Stimulated activated CD4-positive, alpha-beta T cell treated with anti-CD3 and anti-CD28 coated beads, Interleukin-2, amount 100 ng/mL, for 48 hours (primary cell): ENCODE measurements at regions not wholly inside any gene's neighbourhood (a gene's known extent, or its start where the extent isn't known, plus 50 kb on each side); places are given as distances from the start of the nearest gene placed in this dataset.

Experiments
- DNase-seq, 2 donors: peaks; one replicate each; pipeline ENCODE4 v3.0.0-alpha.2; 2020

- DNase-seq: no peak
Observed at GRCh38 chr5:115402092-115402491, 105.6 kb upstream of the CCDC112 start.

GRCh38 chr5:115398719-115399118, 102.3 kb upstream of the CCDC112 start:
- DNase-seq: no peak

DNA sequence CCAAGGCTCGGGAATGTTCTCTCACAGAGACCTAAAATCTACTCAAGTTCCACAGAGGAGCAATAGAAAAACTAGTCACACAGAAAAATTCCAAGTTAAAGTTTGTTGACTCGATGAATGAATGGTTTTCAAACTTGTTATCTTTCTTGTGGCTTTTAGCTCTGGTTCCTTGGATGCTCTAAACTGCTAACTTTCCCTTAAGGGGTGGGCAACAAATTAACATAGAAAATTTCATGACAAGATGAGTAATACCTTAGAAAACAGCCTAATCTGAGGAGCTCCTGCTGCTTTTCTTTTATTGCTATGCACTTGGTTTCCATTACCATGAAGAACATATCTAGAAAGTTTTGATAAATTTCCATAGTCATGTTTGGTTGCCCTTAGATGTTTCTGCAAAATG, 100.2 kb upstream of the CCDC112 start:
- DNase-seq: no peak

- DNase-seq: no peak
Observed at GRCh38 chr5:115396081-115396480, 99.6 kb upstream of the CCDC112 start.

DNA sequence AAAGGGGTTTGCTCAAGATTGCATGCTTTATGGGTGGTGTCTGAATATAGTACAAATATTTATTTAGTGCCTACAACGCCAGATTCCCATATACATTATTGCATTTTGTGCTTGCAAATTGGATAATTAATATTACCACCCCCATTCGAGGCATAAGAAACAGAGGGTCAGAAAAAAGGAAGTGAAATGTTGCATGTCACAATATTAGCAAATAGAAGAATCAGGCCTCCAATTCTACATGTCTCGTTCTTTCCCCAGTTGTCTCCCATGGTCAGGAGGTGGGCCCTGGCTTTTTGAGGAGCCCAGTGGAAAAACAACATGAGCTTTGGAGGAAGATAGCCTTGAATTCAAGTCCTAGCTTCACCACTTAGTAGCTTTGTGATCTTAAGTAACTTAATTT, 98.1 kb upstream of the CCDC112 start:
- DNase-seq: no peak

- no peak for DNase-seq
Observed at GRCh38 chr5:115393239-115393638, 96.8 kb upstream of the CCDC112 start.

DNA sequence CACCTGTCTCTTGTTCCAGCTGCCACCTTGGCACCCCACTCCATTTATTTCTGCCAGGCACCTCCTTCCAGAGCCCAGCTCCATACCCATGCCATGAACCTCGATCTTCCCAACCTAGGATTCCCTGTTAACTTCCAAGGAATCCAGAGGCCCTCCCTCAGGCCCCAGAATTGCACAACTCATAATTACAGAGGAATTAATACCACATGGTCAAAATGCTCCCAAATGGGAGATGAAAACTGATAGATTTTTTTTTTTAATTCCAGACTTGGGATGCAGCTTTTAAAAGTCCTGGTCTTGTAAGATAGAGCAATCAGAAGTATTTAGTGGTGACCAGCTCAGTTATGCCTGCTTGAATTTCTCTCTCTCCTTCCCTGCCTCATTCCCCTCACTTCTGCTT, 96.2 kb upstream of the CCDC112 start:
- no peak for DNase-seq

DNA sequence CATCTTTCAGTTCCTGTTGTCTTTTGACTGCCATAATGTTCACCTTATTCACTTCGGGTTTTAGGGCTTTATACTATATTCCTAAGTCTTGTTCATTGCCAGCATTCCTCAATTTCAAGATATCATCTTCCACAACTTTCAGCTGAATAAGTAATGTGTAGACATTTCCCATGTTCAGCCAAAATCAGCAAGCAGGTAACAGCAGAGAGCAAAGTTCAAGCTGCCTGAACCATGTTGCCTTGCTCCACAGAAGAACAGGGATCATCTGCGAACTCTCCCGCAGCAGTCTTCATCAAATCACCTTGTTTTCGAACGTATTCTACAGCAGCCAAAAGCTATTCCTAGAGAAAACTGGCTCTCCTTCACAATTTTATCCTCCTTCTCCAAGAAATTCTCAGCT, 95.3 kb upstream of the CCDC112 start:
- no peak for DNase-seq

GRCh38 chr5:115389799-115390382, 93.4 kb upstream of the CCDC112 start:
- no peak for DNase-seq

GRCh38 chr5:115389034-115389798, 92.8 kb upstream of the CCDC112 start:
- no peak for DNase-seq

DNA sequence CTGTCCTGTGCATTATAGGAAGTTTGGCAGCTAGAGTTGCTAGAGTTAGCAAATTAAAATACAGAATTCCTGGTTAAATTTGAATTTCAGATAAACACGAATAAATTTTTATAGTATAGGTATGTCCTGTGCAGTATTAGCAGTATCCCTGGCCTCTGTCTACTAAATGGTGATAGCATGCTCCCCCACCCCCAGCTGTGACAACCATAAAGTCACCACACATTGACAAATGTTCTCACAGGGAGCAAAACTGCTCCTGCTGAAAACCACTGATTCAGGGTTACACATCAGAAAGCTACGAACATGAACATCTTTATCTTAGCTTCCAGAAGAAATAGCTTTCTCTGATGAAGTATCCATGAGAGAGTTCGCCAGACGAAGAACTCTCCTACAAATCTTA, 91.8 kb upstream of the CCDC112 start:
- no peak for DNase-seq

- DNase-seq: no peak
Observed at GRCh38 chr5:115387816-115388215, 91.4 kb upstream of the CCDC112 start.

DNA sequence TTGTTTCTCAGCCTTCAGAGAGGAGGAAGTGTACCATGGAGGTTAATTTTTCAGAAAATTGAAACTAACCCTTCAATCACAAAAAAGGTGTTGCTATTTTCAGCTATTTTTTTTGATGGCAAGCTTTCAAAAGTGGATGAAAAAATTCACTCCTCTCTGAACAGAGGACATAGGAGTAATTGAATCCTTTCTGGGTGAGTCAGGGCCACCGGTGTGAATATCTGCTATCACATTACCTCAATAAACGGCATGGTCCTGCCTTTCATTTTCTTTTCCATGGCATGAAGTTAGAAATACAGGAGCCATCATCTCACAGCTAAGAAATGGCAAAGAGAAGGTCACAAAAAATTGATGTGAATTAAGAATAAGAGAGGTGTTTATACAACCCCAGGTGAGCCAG, 90.2 kb upstream of the CCDC112 start:
- no peak for DNase-seq

- DNase-seq: no peak
Observed at GRCh38 chr5:115384587-115385375, 88.3 kb upstream of the CCDC112 start.

DNA sequence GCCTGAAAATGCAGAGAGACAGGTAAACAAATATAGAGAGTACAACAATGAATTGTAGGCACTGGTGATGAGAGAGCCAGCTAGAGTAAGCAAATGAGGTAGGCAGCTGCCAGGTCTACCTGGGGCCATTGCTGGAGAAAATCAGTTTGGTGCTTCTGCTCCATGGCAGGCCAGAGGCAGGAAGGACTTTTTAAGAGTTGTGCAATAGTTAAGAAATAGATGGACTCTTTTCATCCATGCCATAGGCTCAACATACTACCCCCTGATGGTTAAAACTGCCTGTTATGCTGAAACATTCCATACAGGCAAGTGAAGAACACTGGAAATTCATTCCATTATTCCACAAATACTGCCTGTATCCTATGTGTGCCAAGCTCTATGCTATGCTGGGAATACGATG, 86.5 kb upstream of the CCDC112 start:
- no peak for DNase-seq

DNA sequence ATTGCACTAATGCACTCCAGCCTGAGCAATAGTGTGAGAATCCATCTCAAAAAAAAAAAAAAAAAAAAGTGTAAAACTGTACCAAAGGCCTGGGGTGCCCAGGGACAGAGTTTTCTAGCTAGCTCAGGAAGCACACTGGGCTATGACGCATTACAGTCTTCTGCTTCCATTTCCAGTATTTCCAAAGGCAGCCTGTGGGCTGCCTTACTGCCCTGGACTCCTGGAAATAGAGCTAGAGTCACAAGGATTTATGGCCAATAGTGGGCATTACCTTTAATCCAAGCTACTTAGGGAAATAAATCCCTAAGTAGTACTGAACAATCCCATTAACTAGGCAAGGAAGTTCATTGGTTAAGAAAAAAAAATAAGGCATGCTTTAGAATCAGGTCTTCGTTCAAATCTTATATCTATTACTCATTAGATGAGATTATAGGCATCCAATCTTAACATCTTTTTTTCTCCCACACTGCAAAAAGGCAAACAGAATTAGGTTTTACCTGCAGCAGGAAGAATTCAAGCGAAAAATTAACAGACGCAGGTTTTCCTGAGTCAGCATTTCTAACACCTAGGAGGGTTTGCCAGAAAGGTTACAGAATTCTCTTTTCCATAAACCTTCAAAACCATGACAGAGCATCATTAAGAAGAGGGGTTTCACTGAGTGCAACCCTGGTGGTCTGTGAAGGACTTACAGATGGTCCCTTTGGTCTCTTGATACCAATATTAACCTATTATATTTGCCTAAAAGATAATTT, 85.6 kb upstream of the CCDC112 start:
- no peak for DNase-seq

- no peak for DNase-seq
Observed at GRCh38 chr5:115379622-115380344, 83.3 kb upstream of the CCDC112 start.

DNA sequence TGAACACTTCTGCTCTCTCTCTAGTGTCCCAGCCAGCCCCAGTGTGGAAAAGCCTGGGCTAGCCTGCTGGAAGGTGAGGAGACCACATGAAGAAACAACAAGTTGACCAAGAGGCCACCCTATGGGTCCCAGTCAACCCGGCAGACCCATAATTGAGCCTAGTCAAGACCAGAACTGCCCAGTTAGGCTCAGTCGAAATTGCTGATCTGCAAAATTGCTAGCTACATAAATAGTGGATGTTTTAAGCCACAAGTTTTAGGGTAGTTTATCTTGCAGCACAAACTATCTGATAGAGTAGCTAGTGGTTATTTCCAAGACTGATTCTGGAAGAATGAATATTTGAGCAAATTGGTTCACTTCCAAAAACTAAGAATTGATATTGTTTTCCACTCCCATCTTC, 82.3 kb upstream of the CCDC112 start:
- no peak for DNase-seq

GRCh38 chr5:115377468-115378217, 81.2 kb upstream of the CCDC112 start:
- no peak for DNase-seq

DNA sequence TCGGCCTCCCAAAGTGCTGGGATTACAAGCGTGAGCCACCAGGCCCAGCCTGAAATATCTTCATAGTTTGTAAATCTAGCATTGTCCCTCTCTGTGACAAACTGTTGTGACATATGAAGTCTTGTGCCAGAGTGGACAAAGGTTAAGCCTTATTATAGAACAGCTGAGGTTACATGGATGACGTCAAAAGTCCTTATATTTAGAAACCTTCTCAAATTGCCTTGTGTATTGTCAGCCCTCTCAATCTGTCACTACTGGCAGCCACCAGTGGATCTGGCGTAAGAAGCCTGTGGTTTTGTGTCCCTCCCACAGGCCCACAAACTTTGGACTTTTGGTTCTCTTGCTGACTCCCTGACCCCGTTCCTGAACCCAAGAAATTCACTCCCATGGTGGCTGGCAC, 79.4 kb upstream of the CCDC112 start:
- no peak for DNase-seq

- DNase-seq: no peak
Observed at GRCh38 chr5:115374057-115374775, 77.8 kb upstream of the CCDC112 start.
